GM12864 (cell line): ENCODE measurements at regions not wholly inside any gene's neighbourhood (a gene's known extent, or its start where the extent isn't known, plus 50 kb on each side); places are given as distances from the start of the nearest gene placed in this dataset.

ENCODE experiments used
- DNase-seq: peaks from one replicate; pipeline ENCODE4 v3.0.0-alpha.2; 2011; ENCODE audit warnings: low read depth
- H3K4me3 ChIP-seq: 2 replicates; pipeline ENCODE4 v1.5.1; 2011; ENCODE audit warnings: mild to moderate bottlenecking, low read depth, low read length, control low read depth
- CTCF ChIP-seq: IDR thresholded peaks from 2 replicates; pipeline ENCODE4 v1.5.1; 2011; ENCODE audit warnings: low read depth, mild to moderate bottlenecking, moderate library complexity, low read length, control low read depth, inconsistent platforms; ENCODE audit errors: missing control alignments

GRCh38 chr2:22798386-22798785 lies 586.6 kb upstream of the KLHL29 start:
- no peak for TF ChIP-seq CTCF
- DNase-seq: no peak
- no peak overlapping the region for H3K4me3 ChIP-seq

GRCh38 chr2:22800412-22800811 lies 584.6 kb upstream of the KLHL29 start:
- TF ChIP-seq CTCF: no peak
- no peak for DNase-seq
- no peak overlapping the region for H3K4me3 ChIP-seq

DNA sequence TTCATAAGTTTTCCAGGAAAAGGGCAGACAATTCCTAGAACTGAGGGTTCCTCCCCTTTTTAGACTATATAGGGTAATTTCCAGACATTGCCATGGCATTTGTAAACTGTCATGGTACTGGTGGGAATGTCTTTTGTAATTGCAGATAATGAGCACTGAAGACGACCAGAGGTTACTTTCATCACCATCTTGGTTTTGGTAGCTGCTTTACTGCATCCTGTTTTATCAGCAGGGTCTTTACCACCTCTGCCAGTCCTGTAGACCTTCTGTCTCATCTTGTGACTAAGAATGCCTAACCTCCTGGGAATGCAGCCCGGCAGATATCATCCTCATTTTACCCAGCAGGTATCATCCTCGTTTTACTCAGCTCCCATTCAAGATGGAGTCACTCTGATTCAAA lies 583.9 kb upstream of the KLHL29 start:
- no peak for TF ChIP-seq CTCF
- no peak for DNase-seq
- no peak overlapping the region for H3K4me3 ChIP-seq

DNA sequence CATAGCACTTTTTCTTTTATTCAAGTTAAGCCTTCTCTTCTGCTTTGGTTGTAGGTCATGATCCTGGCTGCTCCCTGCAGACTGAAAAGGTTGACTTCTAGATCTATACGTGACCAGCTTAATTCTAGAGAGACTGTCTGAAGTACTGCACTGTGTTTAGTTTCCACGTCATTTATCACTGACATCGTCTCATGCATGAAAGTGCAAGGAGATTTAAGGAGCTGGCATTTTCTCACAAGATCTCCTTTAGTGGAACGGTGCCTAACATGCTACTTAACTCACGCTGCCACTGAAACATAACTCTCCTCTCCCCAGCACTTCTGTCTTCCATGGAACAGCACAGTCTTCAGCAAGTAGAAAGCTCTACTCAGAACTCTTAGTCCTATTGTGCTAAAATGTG lies 583.0 kb upstream of the KLHL29 start:
- no peak for DNase-seq
- no peak overlapping the region for H3K4me3 ChIP-seq
- no peak for TF ChIP-seq CTCF

DNA sequence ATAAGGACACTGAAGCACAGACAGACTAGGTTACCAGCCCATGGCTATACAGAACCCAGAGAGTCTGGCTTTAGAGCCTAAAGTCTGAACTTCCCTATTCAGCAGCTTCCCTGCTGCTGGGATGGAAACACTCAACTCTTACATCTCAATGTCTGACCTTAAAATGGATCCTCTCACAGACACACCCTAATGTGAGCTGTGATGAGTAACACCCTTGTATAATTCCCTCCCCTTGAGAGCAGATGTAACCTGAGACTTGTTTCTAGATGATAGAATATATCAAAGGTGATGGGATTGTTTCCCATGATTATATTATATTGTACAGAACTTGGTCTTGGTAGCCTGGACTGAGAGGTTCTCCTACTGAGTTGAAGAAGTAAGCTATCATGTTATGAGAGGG lies 577.1 kb upstream of the KLHL29 start:
- DNase-seq: no peak
- no peak overlapping the region for H3K4me3 ChIP-seq
- no peak for TF ChIP-seq CTCF

- no peak overlapping the region for H3K4me3 ChIP-seq
- no peak for TF ChIP-seq CTCF
- DNase-seq: no peak
Observed at GRCh38 chr2:22810602-22811001, 574.4 kb upstream of the KLHL29 start.

DNA sequence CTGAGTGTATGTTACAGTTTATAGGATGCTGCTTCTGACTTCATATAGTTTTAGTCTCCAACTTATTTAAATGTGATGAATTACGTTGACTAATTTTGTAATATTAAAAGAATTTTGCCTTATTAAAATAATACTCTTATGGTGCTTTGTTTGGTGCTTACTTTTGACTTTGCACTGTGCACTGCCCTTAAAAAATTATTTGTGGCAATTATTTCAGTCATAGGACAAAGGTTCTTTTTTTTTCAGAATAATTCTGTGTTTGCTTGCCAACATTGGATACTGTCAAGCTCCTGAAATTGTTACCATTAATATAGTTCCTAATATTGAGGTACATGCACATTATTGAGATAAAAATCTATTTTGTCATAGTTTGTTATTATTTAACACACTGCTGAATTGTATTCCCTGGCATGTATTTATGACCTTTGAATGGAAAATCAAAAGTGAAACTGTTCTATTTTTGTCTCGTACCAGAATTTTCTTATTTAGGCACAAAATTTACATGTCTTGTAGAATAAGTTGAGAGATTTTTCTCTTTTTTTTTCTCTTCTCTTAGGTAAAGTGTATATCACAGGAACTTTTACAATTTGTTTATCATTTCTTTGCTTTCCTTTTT lies 572.8 kb upstream of the KLHL29 start:
- TF ChIP-seq CTCF: no peak
- DNase-seq: no peak
- H3K4me3 ChIP-seq: no peak overlapping the region
